Fibroblast of the aortic adventitia (primary cell): ENCODE measurements at regions not wholly inside any gene's neighbourhood (a gene's known extent, or its start where the extent isn't known, plus 50 kb on each side); places are given as distances from the start of the nearest gene placed in this dataset.

Experiments
- DNase-seq: peaks from one replicate; pipeline ENCODE4 v3.0.0-alpha.2; 2010; ENCODE audit warnings: low read depth
- H3K4me3 ChIP-seq: 2 replicates; pipeline ENCODE4 v1.5.1; 2011; ENCODE audit warnings: low read depth, mild to moderate bottlenecking, control low read depth, low read length, moderate library complexity
- CTCF ChIP-seq: IDR thresholded peaks from 2 replicates; pipeline ENCODE4 v1.5.1; 2011; ENCODE audit warnings: mild to moderate bottlenecking, low read length, control low read depth, inconsistent platforms; ENCODE audit not compliant: insufficient read depth

GRCh38 chr13:64770743-64771142 is 2459.4 kb downstream of the PCDH9 start:
- H3K4me3 ChIP-seq: no peak overlapping the region
- no peak for DNase-seq
- no peak for TF ChIP-seq CTCF

GRCh38 chr13:64767054-64767453 is 2463.1 kb downstream of the PCDH9 start:
- no peak for TF ChIP-seq CTCF
- no peak for DNase-seq
- H3K4me3 ChIP-seq: no peak overlapping the region

- no peak for TF ChIP-seq CTCF
- H3K4me3 ChIP-seq: no peak overlapping the region
- peak; percentile 29 for DNase-seq
Measured at GRCh38 chr13:64765636-64766035, 2464.5 kb downstream of the PCDH9 start.

- peak; percentile 71 for DNase-seq
- no peak overlapping the region for H3K4me3 ChIP-seq
- no peak for TF ChIP-seq CTCF
Measured at GRCh38 chr13:64758521-64759244, 2471.5 kb downstream of the PCDH9 start.

GRCh38 chr13:64756621-64757020 is 2473.5 kb downstream of the PCDH9 start:
- no peak for TF ChIP-seq CTCF
- no peak overlapping the region for H3K4me3 ChIP-seq
- DNase-seq: peak; percentile 60

- no peak overlapping the region for H3K4me3 ChIP-seq
- no peak for TF ChIP-seq CTCF
- peak; percentile 94 for DNase-seq
Measured at GRCh38 chr13:64755961-64756360, 2474.2 kb downstream of the PCDH9 start.
